Calu3 (cell line): ENCODE measurements at regions not wholly inside any gene's neighbourhood (a gene's known extent, or its start where the extent isn't known, plus 50 kb on each side); places are given as distances from the start of the nearest gene placed in this dataset.

Experiments used
- BruUV-seq: library from RNA; stranded (reverse); fragments of 400-500 nt; replicated peaks from 2 replicates; lab custom pipeline; 2021; lab: Mats Ljungman, UMichigan
- CTCF ChIA-PET: fragments of 300-600 bp; sonication (Branson Sonifier 250); formaldehyde crosslinking; loops from one replicate; lab custom pipeline; 2022; ENCODE audit warnings: antibody characterized with exemption; lab: Charles Lee
- DNase-seq: peaks from one replicate; pipeline ENCODE4 v3.0.0; 2022
- H3K27ac Mint-ChIP-seq: one replicate; pipeline ENCODE4 v1.8.0; 2022; ENCODE audit warnings: mixed read lengths; ENCODE audit not compliant: unreplicated experiment
- H3K27me3 Mint-ChIP-seq: one replicate; pipeline ENCODE4 v1.8.0; 2022; ENCODE audit warnings: mixed read lengths; ENCODE audit not compliant: unreplicated experiment
- H3K36me3 Mint-ChIP-seq: one replicate; pipeline ENCODE4 v1.8.0; 2022; ENCODE audit warnings: mild to moderate bottlenecking, moderate library complexity, mixed read lengths; ENCODE audit not compliant: insufficient read depth, unreplicated experiment
- H3K4me1 Mint-ChIP-seq: one replicate; pipeline ENCODE4 v1.8.0; 2022; ENCODE audit warnings: mild to moderate bottlenecking, low read depth, mixed read lengths; ENCODE audit not compliant: unreplicated experiment
- H3K4me3 Mint-ChIP-seq: one replicate; pipeline ENCODE4 v1.8.0; 2022; ENCODE audit warnings: mild to moderate bottlenecking, low read depth, moderate library complexity, mixed read lengths; ENCODE audit not compliant: unreplicated experiment
- H3K9me3 Mint-ChIP-seq: one replicate; pipeline ENCODE4 v1.8.0; 2022; ENCODE audit warnings: low read depth, mixed read lengths; ENCODE audit not compliant: unreplicated experiment
- intact Hi-C: fragments of 100-400 bp; cut with micrococcal nuclease; formaldehyde crosslinking; loops from one replicate; pipeline ENCODE4 v1.10.0; 2022; ENCODE audit not compliant: unreplicated experiment
- TF ChIP-seq, protein P1 (sequence below): fragments of 200-600 bp; IDR thresholded peaks from one replicate; pipeline ENCODE4 v1.8.0; 2022; ENCODE audit warnings: antibody characterized with exemption; ENCODE audit not compliant: unreplicated experiment

DNA sequence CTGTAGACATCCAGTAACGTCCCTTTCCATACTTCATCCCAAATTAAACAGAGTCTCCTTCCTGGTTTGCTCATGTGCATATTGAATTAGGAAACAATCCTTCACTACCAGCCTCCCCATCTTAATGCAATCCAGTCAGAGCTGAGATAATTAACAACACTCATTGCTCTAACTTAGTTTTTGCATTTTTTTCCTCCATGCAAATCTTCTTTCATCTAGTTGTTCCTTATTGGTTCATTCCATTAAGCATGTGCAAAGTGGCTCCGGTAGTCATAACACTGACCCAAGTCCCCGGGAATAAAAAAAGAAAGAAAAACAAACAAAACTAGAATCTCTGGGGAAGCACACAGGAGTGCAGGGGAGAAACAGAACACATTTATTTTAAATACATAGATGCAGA is 1176.1 kb downstream of the GATA3 start:
- H3K4me1 Mint-ChIP-seq: peaks cover 9% of the 10 kb centered on the region
- DNase-seq: no peak
- intact Hi-C loops: no loop called here
- H3K36me3 Mint-ChIP-seq: no peaks in the 10 kb centered on the region
- CTCF ChIA-PET: no interaction called here
- no peak overlapping the region for H3K4me3 Mint-ChIP-seq
- H3K9me3 Mint-ChIP-seq: no peaks in the 10 kb centered on the region
- no TSS peak for BruUV-seq
- H3K27ac Mint-ChIP-seq: no peak overlapping the region
- TF ChIP-seq, protein P1, sequence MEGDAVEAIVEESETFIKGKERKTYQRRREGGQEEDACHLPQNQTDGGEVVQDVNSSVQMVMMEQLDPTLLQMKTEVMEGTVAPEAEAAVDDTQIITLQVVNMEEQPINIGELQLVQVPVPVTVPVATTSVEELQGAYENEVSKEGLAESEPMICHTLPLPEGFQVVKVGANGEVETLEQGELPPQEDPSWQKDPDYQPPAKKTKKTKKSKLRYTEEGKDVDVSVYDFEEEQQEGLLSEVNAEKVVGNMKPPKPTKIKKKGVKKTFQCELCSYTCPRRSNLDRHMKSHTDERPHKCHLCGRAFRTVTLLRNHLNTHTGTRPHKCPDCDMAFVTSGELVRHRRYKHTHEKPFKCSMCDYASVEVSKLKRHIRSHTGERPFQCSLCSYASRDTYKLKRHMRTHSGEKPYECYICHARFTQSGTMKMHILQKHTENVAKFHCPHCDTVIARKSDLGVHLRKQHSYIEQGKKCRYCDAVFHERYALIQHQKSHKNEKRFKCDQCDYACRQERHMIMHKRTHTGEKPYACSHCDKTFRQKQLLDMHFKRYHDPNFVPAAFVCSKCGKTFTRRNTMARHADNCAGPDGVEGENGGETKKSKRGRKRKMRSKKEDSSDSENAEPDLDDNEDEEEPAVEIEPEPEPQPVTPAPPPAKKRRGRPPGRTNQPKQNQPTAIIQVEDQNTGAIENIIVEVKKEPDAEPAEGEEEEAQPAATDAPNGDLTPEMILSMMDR: no peak
- H3K27me3 Mint-ChIP-seq: no peaks in the 10 kb centered on the region

DNA sequence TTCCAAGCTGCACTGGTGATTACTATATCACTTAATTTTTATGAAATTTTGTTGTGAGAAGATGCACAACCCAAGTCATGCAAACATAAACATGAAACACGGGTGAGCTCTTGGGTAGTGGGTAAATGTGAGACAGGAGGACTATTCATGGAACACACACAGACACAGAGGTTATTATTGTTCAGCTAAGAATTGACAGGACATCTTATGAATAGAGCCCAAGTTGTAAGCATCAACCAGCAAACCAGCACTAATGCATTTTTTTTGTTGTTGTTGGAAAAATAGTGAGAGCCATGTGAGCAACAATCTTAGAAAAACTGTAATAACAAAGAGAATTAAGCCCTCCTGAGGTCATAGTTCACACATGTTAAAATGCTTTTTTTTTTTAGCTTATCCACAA is 1179.7 kb downstream of the GATA3 start:
- Mint-ChIP-seq H3K27ac (no peak overlapping the region), H3K27me3 (no peaks in the 10 kb centered on the region), H3K9me3 (no peaks in the 10 kb centered on the region), H3K4me1 (peaks cover 16% of the 10 kb centered on the region), H3K4me3 (no peak overlapping the region), H3K36me3 (no peaks in the 10 kb centered on the region)
- CTCF ChIA-PET: no interaction called here
- TF ChIP-seq, protein P1: no peak
- DNase-seq: no peak
- intact Hi-C loops: no loop called here
- BruUV-seq: no TSS peak

DNA sequence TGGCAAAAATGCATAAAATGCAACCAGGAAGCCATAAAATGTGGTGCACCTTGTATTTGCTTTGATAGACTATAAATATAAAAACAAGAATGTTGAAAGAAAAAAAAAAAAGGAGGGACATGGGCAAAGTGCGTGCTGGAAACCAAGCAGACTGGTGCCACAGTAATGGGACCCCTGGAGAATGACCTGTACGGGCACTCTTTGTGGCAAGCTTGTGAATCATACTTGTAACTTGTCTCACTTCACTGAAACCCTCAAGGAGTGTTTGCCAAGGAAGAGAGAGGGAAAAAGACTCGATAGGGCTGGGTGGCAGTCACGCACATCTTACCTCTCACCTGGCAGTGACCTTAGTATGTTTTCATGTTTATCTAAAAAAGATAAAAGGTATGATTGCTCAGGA is 1183.6 kb downstream of the GATA3 start:
- intact Hi-C loops: no loop called here
- no peaks in the 10 kb centered on the region for H3K36me3 Mint-ChIP-seq
- no peak overlapping the region for H3K4me3 Mint-ChIP-seq
- CTCF ChIA-PET: interaction anchor here (0.5 to 0.6 kb wide), 2 partner anchors 14 to 91 kb away, joined by 3 to 4 read pairs; no protein-coding TSS in a partner anchor
- no peaks in the 10 kb centered on the region for H3K27me3 Mint-ChIP-seq
- peak; percentile 48 for DNase-seq
- TF ChIP-seq, protein P1: no peak
- H3K27ac Mint-ChIP-seq: peak overlapping the region; percentile 41
- peaks cover 20% of the 10 kb centered on the region for H3K4me1 Mint-ChIP-seq
- H3K9me3 Mint-ChIP-seq: no peaks in the 10 kb centered on the region
- BruUV-seq: no TSS peak

DNA sequence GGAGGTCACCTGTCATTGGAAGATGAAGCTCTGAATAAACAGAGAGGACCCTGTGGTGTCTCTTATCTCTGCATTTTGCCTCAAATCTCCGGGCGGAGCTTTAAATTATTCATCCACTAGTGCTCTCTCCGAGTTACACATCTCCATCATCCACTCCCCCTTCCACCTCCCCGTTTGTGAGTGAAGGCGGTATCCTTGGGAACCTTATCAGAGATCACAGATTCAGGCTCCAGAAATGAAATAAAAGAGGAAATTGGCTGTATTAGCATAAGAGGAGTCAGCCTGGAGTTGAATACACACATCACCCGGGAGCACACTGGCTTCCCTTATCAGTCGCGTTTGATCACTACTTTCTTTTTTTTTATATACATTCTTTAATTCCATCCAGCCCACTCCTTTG is 1184.8 kb downstream of the GATA3 start:
- no peak for DNase-seq
- no peak overlapping the region for H3K27ac Mint-ChIP-seq
- H3K9me3 Mint-ChIP-seq: no peaks in the 10 kb centered on the region
- H3K4me3 Mint-ChIP-seq: no peak overlapping the region
- H3K36me3 Mint-ChIP-seq: no peaks in the 10 kb centered on the region
- CTCF ChIA-PET: no interaction called here
- no TSS peak for BruUV-seq
- peaks cover 20% of the 10 kb centered on the region for H3K4me1 Mint-ChIP-seq
- intact Hi-C loops: no loop called here
- TF ChIP-seq, protein P1: no peak
- H3K27me3 Mint-ChIP-seq: no peaks in the 10 kb centered on the region
